GM19372 (cell line): ENCODE measurements at regions not wholly inside any gene's neighbourhood (a gene's known extent, or its start where the extent isn't known, plus 50 kb on each side); places are given as distances from the start of the nearest gene placed in this dataset.

Experiments
- ATAC-seq: cut with Tn5 transposase; IDR thresholded peaks from one replicate; pipeline ENCODE4 v1.9.1; 2021; ENCODE audit warnings: mild to moderate bottlenecking, low read depth, moderate library complexity; ENCODE audit not compliant: unreplicated experiment

DNA sequence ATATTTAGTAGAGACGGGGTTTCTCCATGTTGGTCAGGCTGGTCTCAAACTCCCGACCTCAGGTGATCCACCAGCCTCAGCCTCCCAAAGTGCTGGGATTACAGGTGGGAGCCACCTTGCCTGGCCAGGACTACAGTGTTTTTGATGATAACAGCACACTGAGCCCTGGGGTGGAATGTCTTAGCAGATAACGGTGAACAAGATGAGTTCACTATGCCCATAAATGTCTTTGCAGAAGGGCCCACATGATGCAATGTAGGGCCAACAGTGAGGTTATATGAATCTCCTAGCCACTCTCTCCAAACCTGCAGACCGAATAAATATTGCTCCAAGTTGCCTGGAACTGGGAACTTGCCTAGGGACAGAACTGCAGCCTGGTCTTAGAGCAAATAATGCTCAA, 235.1 kb downstream of the COG6 start:
- ATAC-seq, result no peak

DNA sequence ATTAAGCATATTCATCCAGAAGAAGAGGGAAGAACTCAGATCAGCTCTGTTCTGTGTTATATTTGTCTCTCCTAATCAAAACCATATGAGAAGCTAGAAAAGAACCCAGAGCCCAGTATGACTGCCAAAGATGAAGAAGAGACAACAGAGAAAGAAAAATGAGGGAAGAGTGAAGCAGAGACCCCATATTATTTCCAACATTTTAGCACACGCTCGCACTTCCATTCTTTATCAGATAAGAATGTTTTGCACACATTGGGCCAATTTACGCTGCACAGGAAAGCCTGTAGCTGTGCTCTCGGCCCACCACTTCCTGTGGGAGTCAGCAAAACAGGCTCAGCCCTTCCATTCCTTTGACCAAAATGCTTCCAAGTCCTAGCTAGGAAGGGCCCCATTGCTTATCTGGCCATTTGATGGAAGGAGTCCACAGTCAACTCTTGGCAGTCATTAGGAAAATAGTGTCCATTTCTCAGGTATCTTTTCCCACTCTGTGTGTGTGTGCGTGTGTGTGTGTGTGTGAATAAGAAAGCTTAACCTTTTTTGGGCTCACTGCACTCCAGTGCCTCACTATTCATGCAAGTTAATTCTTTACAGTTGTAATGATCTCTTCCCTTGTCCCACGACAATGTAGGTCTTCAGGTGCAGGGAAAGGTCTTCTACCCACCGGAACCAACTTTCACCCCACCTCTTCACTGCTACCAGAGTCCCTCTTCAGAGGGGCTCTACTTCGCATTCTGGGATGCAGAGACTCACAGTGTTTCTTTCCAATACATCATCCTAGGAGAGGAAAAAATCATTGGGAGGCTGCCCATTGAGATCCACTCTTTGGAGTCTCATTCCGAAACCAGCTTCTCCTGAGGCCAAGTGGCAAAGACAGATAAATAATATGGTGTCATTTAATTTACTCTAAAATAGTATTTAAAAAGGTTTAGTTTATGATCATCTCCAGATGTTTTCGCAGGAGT, 237.5 kb downstream of the COG6 start:
- ATAC-seq, result no peak

DNA sequence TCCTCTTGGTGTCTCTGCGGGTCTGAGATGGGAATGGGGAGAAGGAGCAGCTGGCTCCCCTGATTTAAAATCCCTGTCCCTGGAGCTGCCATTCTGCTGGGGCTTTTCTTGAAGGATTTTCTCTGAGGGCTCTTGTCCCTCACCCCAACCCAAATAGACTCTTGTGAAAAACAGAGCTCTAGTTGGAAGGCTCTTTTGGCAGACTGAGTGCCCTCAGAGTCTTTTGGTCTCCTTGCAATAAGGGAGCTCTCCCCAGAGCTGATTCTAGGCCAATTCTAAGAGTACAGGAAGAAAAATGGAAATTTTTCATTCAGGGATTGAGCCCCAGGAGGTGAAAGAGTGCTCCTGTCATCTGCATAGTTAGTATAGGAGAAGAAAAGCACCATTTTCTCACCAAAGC, 238.3 kb downstream of the COG6 start:
- no peak for ATAC-seq

DNA sequence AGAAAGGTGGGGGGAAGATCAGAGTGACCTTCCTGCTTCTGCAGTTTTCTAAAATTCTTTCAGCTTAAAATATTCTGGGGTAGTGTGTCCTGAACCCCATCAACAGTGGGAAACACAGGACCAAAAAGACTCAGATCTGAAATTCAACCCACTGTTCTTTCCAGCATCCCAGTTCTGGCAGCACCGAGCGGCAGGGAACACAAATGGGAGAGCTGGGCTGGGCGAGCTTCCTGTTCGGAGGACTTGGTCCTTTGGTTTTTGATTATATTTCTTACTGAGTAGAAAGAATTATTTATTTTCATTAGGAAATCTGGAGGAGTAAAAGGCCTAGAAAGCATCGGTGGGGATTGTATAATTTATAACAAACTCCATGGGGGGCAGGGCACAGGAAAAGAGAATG, 239.1 kb downstream of the COG6 start:
- no peak for ATAC-seq

DNA sequence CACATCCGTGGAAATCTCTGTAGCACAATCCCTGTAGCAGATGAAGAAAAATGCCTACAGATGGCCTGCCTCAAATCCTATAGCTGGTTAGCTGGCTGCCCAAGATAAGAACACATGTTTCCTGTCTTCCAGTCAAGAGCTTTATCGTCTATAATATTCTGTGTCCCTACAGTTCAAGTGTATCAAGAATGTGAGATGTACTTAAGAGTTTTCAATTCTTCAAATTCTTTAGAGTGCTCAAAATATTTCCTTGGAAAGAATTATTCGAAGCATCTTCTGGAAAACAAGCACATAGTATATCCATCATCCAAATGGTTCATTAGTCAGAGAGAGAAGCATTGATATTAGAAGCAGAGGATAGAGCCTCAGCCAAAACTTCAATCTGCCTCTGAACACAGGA, 239.8 kb downstream of the COG6 start:
- ATAC-seq, result no peak

DNA sequence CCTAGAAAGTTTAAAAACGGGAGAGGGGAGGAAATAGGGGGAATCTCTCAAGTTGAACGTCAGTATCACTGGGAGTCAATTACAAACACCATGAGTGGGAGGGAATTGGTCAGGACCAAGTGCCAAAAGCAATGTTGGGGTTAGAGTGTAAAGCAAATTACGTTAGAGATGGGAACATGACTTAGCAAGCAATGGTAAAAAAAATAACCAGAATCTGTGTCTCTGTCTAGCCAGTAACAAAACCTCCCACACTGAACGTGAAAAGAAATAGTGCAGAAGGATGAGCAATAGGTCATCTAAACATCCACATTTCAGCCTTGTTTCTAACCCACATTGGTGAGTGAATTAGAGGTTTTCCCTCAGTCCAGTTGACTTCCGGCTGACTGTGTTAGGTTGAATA, 242.2 kb downstream of the COG6 start:
- no peak for ATAC-seq

DNA sequence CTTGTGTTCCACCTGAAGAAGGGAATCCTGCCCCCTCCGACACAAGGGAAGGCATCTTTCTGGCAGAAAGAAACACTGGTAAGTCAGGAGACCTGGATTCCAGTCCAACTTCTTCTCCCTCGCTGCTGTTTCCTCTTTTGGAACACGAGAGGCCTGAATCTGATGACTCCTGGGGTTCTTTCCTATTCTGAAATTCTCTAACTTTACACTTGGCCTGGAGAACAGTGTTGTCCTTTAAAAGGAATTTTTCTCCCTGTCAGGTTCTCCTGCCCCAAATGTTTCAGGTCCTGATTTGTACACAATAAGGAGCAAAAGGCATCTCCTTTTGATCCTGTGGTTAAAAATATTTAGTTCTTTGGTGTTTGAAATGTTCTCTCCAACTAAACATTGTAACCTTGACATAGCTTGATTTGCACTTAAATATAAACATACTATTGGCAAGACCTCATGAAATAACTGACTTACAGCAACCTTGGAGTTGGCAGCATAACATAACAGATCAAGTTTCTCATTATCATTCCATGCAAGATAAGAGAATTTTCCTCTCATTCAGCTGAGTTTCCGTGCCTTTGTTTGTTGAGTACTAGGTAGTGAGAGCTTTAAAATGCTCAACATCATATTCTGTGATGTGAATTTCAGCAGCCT, 244.8 kb downstream of the COG6 start:
- ATAC-seq, result no peak

DNA sequence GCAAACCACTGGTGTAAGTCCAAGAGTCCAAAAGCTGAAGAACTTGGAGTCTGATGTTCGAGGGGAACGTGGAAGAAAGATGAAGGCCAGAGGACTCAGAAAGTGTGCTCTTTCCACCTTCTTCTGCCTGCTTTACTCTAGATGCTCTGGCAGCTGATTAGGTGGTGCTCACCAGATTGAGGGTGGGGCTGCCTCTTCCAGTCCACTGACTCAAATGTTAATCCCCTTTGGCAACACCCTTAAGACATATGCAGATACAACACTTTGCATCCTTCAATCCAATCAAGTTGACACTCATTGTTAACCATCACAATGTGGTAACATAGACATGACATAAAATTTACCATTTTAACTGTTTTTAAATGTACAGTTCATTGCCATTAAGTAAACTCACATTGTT, 249.5 kb downstream of the COG6 start:
- ATAC-seq, result no peak

DNA sequence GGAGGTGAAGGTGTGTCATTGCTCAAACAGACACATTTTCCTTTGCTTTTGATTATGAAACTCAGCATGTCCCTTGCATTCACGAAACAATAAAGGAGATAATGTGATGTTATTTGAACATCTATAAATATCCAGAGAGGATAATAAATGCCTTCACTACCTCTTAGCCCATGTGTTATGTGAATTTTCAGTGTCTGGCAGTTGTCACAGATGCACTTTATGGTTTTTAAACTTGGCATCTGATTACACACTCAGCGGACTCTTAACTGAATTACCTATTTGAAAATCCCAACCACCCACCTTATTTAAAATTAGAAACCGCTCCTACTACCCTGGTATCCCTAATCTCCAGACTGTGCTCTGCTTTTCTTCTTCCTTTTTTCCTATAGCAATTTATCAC, 254.2 kb downstream of the COG6 start:
- ATAC-seq, result no peak

DNA sequence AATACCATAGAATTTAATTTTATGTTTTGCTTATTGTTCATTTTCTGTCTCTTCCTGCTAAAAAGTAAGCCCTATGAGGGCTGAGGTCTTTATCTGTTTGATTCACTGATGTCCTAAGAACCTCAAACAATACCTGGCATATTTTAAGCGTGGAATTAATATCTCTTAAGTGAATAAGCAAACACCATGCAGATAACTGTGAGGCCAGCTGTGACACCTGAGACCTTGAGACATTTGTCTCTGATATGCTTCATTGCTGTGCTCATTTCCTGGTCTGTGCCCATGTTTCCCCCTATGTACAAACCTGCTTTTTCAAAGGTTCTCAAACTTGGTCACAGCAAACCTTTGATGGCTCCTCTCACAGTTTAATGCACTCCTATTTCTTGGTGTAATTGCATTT, 254.6 kb downstream of the COG6 start:
- no peak for ATAC-seq

DNA sequence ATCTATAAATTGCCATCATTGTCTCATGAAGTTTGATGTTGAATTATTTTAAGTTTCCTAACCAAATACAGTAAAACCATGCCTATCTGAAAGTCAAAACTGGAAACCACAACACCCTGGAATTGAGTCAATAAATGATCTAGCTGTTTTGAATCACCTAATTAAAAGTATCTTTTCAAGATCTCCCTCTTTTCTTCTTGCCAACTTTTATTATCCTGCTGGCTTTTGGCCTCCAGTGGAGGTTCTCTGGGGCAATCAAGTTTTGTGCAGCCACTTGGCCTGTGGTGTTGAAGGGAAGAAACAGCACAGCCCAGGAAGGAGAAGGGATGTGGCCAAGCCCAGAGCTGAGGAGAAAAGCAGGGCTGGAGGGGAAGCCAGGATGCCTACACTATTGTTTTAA, 255.4 kb downstream of the COG6 start:
- ATAC-seq, result no peak

DNA sequence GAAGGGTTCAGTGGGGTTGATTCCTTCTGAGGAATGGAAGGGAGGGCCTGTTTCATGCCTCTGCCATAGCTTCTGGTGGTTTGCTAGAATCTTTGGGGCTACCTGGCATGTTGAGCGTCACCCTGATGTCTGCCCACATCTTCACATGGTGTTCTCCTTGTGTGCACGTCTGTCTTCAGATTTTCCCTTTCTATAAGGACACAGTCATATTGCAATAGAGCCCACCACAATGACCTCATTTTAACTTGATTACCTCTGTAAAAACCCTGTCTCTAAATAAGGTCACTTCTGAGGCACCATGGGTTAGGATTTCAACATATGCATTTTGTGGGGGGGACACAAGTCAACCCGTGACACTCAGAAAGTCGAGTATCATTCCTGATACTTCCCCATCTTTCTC, 257.9 kb downstream of the COG6 start:
- no peak for ATAC-seq

DNA sequence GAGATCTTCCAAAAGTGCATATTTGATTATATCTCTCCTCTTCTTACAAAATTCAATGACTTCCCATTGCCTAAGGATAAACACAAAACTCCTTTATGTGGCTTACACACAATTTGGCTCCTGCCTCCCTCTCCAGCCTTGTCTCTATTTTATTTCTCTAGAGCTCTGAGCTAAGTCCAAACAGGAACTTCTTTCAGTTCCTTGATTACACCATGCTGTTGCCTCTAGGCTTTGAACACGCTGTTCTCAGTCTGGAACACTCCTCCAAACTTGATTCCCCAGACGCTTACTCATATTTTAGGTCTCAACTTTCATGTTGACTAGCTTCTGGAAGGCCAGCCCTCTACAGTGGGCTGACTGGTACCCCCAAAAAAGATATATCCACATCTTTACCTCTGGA, 258.5 kb downstream of the COG6 start:
- ATAC-seq, result no peak

DNA sequence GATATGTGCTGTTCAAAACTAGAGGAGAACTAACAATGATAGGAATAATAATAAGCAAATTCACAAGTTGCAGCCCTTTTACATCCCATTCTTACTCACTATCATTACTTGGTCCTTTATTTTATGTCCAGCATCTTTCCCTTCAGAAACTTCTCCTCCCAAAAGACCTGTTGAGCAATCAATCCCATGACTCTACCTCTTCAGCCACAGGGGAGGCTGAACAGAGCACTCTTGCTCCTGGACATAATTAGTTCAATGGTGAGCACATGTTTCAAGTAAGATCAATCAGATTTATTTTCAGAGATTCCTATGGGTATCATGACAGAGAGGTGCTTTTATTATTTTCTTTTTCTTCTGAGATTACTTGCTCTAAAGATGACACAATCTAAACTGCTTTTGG, 260.0 kb downstream of the COG6 start:
- ATAC-seq, result no peak

DNA sequence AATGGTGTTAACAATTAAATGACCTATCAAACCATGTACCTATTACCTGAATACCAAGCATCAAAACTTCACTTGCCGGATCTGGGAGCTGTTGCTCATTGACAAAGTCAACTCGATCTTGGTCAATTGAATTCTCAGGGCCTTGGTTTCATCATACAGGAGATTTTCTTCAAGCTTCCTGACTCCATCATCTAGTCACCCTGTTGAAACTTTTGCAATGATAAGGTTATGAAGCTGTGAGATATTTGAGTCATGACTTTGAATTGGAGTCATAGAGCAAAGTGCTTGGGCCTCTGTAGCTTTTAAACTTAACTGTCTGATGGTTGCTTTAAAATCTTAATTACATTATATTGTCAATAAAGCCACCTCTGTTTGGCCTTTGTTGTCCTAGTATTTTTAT, 260.9 kb downstream of the COG6 start:
- ATAC-seq, result no peak

DNA sequence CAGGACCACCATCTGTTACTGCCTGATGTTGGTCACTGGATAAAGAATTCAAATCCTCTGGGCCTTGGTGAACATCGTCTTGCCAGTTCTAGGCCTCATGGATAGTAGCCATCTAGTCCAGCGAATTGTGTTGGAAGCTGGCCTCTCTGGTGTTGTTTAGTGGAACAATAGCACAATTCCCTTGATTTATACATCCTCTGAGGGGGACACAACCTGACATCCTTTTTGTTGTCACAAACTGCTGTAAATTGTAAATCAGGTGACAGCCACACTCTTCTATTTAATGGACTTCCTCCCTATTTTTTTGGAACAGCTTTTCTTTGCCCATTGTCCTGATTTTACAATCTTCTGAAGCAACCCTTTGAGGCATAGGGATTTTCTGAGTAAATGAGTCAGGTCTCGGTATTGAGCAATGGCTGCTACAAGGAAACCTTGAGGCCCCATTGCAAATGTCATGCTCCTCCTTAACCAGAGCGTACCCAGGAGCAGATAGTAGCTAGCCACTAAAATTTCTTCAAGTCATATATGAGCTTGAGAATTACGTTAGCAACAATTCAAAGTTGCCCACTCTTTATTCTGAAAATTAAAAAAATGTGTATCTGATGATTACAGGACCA, 263.3 kb downstream of the COG6 start:
- ATAC-seq, result no peak

DNA sequence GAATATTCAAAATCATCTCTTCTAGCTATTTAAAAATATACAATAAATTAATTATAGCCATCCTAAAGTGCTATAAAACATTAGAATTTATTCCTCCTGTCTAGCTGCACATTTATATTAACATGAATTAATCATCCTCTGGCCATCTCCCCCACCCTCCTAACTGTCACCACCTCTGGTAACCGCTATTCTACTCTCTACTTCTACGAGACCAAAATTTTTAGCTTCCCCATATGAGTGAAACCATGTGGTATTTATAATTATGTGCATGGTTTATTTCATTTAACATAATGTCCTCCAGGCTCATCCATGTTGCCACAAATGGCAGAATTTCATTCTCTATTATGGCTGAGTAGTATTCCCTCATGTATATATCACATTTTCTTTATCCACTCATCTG, 265.2 kb downstream of the COG6 start:
- no peak for ATAC-seq

DNA sequence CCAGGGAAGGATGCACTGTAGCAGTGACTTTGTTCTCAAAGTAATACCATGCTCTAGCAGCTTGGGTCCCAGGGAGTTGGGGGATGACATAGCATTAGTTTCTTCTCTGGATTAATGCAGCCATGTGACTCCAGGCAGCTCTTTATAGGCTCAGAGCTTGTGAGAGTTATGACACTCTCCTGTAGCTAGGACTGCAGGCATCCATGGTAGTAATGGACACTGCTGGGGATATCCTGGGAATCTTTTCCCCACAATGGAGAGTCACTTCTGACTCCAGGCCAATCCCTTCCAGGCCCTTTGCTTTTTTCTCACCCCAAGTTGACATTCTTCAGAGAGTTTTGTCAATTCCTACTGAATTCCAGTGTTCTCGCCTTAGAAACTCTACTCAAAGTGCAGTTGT, 270.9 kb downstream of the COG6 start:
- no peak for ATAC-seq

DNA sequence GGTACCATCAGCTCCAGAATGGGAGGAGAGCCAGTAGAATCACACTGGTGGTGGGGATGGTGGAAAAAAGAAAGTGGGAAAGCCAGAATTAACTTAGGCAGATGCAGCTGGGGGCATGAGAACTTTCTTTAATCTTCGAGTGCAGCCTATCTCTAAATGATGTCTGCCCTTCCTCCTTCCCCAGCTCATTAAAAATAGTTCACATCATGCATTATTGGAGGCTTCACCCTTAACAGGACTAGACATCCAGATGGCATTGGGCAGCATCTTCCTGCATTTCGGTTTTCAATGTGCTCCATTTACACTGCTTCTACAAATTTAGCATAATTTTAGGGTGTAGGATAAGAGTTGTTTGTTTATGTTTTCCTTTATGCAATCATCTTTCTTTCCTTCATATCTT, 272.8 kb downstream of the COG6 start:
- ATAC-seq, result no peak

DNA sequence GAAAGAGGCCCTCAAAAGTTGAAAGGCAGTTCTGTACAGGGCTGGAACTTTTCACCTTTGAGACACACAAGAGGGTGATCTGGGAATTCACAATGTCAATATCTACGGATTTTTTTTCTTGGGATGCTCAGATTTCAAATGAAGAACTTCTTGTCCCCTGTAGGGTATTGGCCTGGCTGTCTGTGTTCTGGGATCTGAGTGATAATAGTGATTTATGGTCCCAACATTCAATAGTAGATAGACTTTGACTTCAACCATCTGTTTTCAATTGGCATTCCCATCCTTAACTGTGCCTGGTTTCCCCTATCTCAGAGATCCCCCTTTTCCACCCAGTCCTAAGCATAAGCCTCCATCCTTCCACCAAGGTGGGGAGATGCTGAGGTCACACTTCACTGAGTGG, 274.1 kb downstream of the COG6 start:
- no peak for ATAC-seq

DNA sequence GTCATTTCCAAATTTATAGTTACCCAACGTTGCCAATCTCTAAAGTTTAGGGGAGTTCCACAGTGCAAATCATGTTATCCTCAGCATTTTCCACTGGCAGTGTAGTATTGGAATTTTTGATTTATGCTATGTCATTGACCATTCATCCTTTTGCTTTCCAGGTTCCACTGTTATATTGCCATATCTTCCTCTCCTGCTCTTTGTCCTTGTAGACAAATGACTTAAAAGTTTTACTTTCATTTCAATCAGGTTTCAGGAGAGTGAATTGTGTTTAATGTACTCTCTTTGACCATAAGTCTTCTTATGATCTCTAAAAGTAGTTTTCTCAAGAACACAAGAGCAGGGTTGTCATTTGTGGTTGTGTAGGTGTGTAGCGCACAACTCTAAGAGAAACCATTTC, 274.6 kb downstream of the COG6 start:
- ATAC-seq, result no peak
